Lung (tissue), 11 donors: ENCODE measurements at regions not wholly inside any gene's neighbourhood (a gene's known extent, or its start where the extent isn't known, plus 50 kb on each side); places are given as distances from the start of the nearest gene placed in this dataset.

ENCODE experiments used
- ATAC-seq: fragments of 200-7000 bp; cut with Tn5 transposase; one replicate; pipeline ENCODE4 v1.9.1; 2020; ENCODE audit warnings: moderate number of reproducible peaks; ENCODE audit not compliant: insufficient read depth, low FRiP score
- DNase-seq, 3 donors: peaks; one replicate each; pipeline ENCODE4 v3.0.0-alpha.2; 2013 to 2017
- H3K27ac ChIP-seq, 2 donors: one replicate each; pipeline ENCODE4 v1.5.1; 2013; ENCODE audit warnings: mild to moderate bottlenecking in 2 of 2, moderate library complexity in 2 of 2, control low read depth in 1 of 2, inconsistent platforms in 1 of 2, low read depth in 1 of 2, low read length in 1 of 2
- H3K27me3 ChIP-seq, 3 donors: one replicate each; pipeline ENCODE4 v1.5.1; 2013; ENCODE audit warnings: low read length in 2 of 3; ENCODE audit not compliant: control insufficient read depth in 3 of 3, insufficient read depth in 3 of 3
- H3K36me3 ChIP-seq, 4 donors: one replicate each; pipeline ENCODE4 v1.5.1; 2013; ENCODE audit warnings: low read length in 4 of 4, mild to moderate bottlenecking in 1 of 4, moderate library complexity in 1 of 4; ENCODE audit not compliant: control insufficient read depth in 4 of 4, insufficient read depth in 4 of 4
- H3K4me1 ChIP-seq, 5 donors: one replicate each; pipeline ENCODE4 v1.5.1; 2013; ENCODE audit warnings: low read length in 5 of 5, mild to moderate bottlenecking in 2 of 5, moderate library complexity in 1 of 5; ENCODE audit not compliant: control insufficient read depth in 5 of 5, insufficient read depth in 5 of 5
- H3K4me3 ChIP-seq: one replicate; pipeline ENCODE4 v1.5.1; 2013; ENCODE audit warnings: mild to moderate bottlenecking, control low read depth, moderate library complexity
- H3K9ac ChIP-seq, 2 donors: one replicate each; pipeline ENCODE4 v1.5.1; 2013; ENCODE audit warnings: low read length in 2 of 2, control low read depth in 1 of 2; ENCODE audit not compliant: insufficient read depth in 1 of 2
- H3K9me3 ChIP-seq, 4 donors: one replicate each; pipeline ENCODE4 v1.5.1; 2013; ENCODE audit warnings: low read length in 3 of 4, mild to moderate bottlenecking in 1 of 4, moderate library complexity in 1 of 4; ENCODE audit not compliant: control insufficient read depth in 4 of 4, insufficient read depth in 3 of 4
- CTCF ChIP-seq: IDR thresholded peaks from 2 replicates; pipeline ENCODE4 v1.5.1; 2012; ENCODE audit warnings: mild to moderate bottlenecking; ENCODE audit errors: control extremely low read depth, extremely low read depth
- WGBS, 2 donors: extraction: QIAGEN DNeasy Blood & Tissue Kit; methylation state at CpG; one replicate each; pipeline ENCODE4 v1.1.7; 2013; 5-methylcytosine and 5-hydroxymethylcytosine counted together
- donor health status: control.
- donor health status: control.
- donor health status: Bipolar disorder and iron deficiency.
- donor health status: healthy.
- donor health status: DM: yes; HTN: yes; CAD: no.

GRCh38 chr13:63050287-63050686, 1634.6 kb upstream of the PCDH20 start:
- H3K36me3 ChIP-seq = no peaks in the 10 kb centered on the region
- no peaks in the 10 kb centered on the region for H3K9me3 ChIP-seq
- ATAC-seq = no peak
- no peaks in the 10 kb centered on the region for H3K4me1 ChIP-seq
- WGBS, 2 donors = 82 to 97% methylated on average over 5 of the region's 5 CpGs
- no peak for TF ChIP-seq CTCF
- no peak for DNase-seq
- no peak overlapping the region for H3K9ac ChIP-seq
- H3K4me3 ChIP-seq = no peak overlapping the region
- no peak overlapping the region for H3K27ac ChIP-seq
- no peaks in the 10 kb centered on the region for H3K27me3 ChIP-seq

- H3K9ac ChIP-seq = no peak overlapping the region
- no peaks in the 10 kb centered on the region for H3K27me3 ChIP-seq
- H3K36me3 ChIP-seq = no peaks in the 10 kb centered on the region
- DNase-seq (peak in 1 of 3 donors; percentile 13), ATAC-seq (no peak)
- TF ChIP-seq CTCF = no peak
- peaks cover 0 to under 1% (median 0%) of the 10 kb centered on the region in 4 donors for H3K9me3 ChIP-seq
- no peak overlapping the region for H3K27ac ChIP-seq
- no peak overlapping the region for H3K4me3 ChIP-seq
- H3K4me1 ChIP-seq = peaks cover 0 to 3% (median 0%) of the 10 kb centered on the region in 5 donors
Observed at GRCh38 chr13:63048653-63049052, 1633.0 kb upstream of the PCDH20 start.

GRCh38 chr13:63044589-63045313, 1629.1 kb upstream of the PCDH20 start:
- Histone ChIP-seq H3K27me3 (no peaks in the 10 kb centered on the region), H3K4me1 (peaks cover 0 to 8% (median 0%) of the 10 kb centered on the region in 5 donors), H3K27ac (no peak overlapping the region), H3K36me3 (no peaks in the 10 kb centered on the region), H3K9me3 (peaks cover 0 to 2% (median 0%) of the 10 kb centered on the region in 4 donors), H3K9ac (no peak overlapping the region), H3K4me3 (no peak overlapping the region)
- no peak for TF ChIP-seq CTCF
- DNase-seq (peak; percentile 16 to 35 (median 24)), ATAC-seq (no peak)
- WGBS, 2 donors = 53 to 59% methylated on average over 6 of the region's 6 CpGs
